ENCODE measurements at regions not wholly inside any gene's neighbourhood (a gene's known extent, or its start where the extent isn't known, plus 50 kb on each side); places are given as distances from the start of the nearest gene placed in this dataset.

DNA sequence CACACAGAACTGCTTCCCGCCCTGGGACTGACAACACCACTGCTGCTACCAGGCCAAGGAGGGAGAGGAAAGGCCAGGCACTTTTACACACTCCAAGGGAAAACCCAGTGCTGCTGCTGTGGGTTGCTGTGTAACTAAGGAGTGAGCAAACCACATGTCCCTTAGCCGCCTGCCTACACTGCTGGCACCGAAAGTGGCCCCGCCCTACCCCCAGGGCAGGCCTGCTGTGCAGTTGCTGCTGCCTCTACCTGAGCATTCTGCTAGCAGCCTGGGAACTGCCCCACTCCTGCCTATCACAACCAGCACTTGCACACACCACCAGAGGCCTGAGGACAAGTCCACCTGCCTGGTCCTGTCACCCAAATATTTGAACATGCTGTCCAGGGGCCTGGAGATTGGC lies 740.9 kb downstream of the DTWD2 start:
- no peak for TF ChIP-seq CTCF (IDR thresholded peaks at IDR 0.05; ENCODE audit: borderline replicate concordance, control extremely low read depth, extremely low read depth, insufficient read depth, missing control alignments)
- DNase-seq (ENCODE audit: low spot score) = no peak
- in situ Hi-C loops (cut with MboI; ENCODE audit: low sequenced_read_pairs, unreplicated experiment) = no loop called here

- DNase-seq (ENCODE audit: low spot score) = no peak
- in situ Hi-C loops (cut with MboI; ENCODE audit: low sequenced_read_pairs, unreplicated experiment) = no loop called here
- TF ChIP-seq CTCF (IDR thresholded peaks at IDR 0.05; ENCODE audit: borderline replicate concordance, control extremely low read depth, extremely low read depth, insufficient read depth, missing control alignments) = no peak
These were observed 744.7 kb downstream of the DTWD2 start for GRCh38 chr5:118243613-118244012.

DNA sequence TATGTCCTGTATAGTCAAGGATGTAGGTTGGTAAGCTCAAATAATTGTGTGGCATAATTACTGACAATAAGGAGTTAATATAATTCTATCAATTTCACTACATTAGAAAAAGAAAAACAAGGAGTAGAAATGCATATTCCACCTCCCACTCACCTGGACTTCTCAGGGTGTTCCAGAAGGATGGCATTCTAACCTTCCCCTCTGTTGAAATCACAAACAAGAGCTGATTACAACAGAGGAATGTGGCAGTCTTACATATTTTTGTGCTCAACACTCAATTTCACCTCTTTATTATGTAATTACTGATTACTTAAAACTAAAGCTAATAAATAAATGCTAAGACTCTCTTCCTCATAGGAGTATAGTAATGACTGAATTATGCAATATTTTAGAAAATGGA lies 745.3 kb downstream of the DTWD2 start:
- in situ Hi-C loops (cut with MboI; ENCODE audit: low sequenced_read_pairs, unreplicated experiment) = no loop called here
- DNase-seq (ENCODE audit: low spot score) = no peak
- no peak for TF ChIP-seq CTCF (IDR thresholded peaks at IDR 0.05; ENCODE audit: borderline replicate concordance, control extremely low read depth, extremely low read depth, insufficient read depth, missing control alignments)

DNA sequence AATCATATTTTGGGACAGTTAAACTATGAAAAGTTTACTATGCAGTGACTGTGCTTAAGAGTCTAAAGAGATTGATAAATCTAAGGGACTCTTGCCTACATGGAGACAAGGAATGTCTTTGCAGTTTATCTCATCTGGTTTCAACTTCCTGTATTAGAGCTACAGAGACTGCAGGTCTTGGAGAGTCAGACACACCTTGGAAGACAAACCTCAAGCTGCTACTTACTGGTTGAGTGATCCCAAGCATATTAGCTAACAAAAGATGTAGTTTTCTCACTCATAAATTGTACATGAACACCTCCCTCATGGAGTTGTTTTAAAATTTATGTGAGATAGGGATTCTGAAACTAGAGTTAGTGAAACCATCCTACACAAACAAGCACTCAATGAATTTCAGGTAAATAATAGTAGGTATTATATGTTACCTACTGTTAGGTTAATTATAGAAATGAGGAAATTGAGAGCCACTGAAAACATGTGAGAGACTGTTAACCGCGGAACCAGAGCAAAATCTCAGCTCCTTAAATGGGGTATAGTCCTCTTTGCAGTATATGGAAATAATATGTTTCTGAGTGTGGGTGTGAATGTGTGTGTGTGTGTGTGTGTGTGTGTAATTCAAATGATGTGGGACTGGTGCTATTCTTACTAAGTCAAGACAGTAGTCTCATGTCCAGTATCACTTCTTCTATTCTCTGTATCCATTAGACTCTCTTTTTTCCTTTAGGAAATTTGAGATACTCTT lies 752.1 kb downstream of the DTWD2 start:
- peak; percentile 3 for DNase-seq (ENCODE audit: low spot score)
- in situ Hi-C loops (cut with MboI; ENCODE audit: low sequenced_read_pairs, unreplicated experiment) = no loop called here
- TF ChIP-seq CTCF (IDR thresholded peaks at IDR 0.05; ENCODE audit: borderline replicate concordance, control extremely low read depth, extremely low read depth, insufficient read depth, missing control alignments) = no peak

DNA sequence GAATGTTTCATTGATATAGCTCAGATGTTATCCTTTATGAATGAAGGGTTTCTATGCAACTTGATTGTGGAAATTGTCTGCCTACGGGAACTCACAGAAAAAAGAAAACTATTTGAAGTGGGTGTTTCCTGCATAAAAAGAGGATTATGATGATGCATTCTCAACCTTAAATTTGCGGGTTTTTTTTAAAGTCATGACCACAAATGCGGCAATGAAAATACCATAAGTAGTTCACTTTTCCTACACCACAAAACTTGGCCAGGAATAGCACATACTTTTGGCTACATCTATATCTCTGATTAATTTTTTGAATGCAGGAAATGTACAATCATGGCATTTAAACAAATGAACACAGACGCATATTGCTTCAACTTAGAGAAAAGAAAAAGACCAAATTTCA lies 754.7 kb downstream of the DTWD2 start:
- in situ Hi-C loops (cut with MboI; ENCODE audit: low sequenced_read_pairs, unreplicated experiment) = no loop called here
- no peak for TF ChIP-seq CTCF (IDR thresholded peaks at IDR 0.05; ENCODE audit: borderline replicate concordance, control extremely low read depth, extremely low read depth, insufficient read depth, missing control alignments)
- DNase-seq (ENCODE audit: low spot score) = no peak

DNA sequence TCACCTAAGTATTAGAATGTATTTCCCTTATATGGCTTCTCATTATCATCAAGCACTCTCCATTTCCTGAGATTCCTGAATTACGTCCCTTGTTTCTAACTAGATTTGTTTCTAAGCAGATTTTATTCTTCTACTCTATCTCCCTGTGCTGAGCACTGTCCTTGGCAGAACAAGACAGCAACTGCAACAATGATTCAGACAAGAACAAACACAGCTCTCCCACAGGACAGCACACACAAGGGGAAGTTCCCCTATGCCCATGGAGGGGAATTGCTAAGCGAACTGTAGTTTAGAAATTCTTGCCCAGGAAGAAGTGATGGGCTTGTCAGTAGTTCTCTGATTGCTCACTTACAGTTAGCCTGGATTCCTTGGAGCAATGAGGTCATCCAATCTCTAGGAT lies 759.9 kb downstream of the DTWD2 start:
- in situ Hi-C loops (cut with MboI; ENCODE audit: low sequenced_read_pairs, unreplicated experiment) = no loop called here
- TF ChIP-seq CTCF (IDR thresholded peaks at IDR 0.05; ENCODE audit: borderline replicate concordance, control extremely low read depth, extremely low read depth, insufficient read depth, missing control alignments) = no peak
- no peak for DNase-seq (ENCODE audit: low spot score)
